Trophoblast cell (in vitro differentiated cells and primary cell): ENCODE measurements at regions not wholly inside any gene's neighbourhood (a gene's known extent, or its start where the extent isn't known, plus 50 kb on each side); places are given as distances from the start of the nearest gene placed in this dataset.

ENCODE experiments used
- DNase-seq, 2 donors: peaks; one replicate each; pipeline ENCODE4 v3.0.0-alpha.2; 2016
- H2AFZ ChIP-seq: 2 replicates; pipeline ENCODE4 v1.6.1; 2013; ENCODE audit warnings: low read length, moderate library complexity, mild to moderate bottlenecking; ENCODE audit not compliant: insufficient read depth, poor library complexity
- H2AK5ac ChIP-seq: 2 replicates; pipeline ENCODE4 v1.6.1; 2013; ENCODE audit warnings: mild to moderate bottlenecking, low read length
- H2BK120ac ChIP-seq: 2 replicates; pipeline ENCODE4 v1.6.1; 2013; ENCODE audit warnings: low read length, mild to moderate bottlenecking, moderate library complexity; ENCODE audit not compliant: insufficient read depth, poor library complexity
- H2BK12ac ChIP-seq: 2 replicates; pipeline ENCODE4 v1.6.1; 2013; ENCODE audit warnings: mild to moderate bottlenecking, low read length, moderate library complexity
- H2BK5ac ChIP-seq: 2 replicates; pipeline ENCODE4 v1.6.1; 2013; ENCODE audit warnings: low read length, low read depth, moderate library complexity, mild to moderate bottlenecking; ENCODE audit not compliant: poor library complexity
- H3K14ac ChIP-seq: 2 replicates; pipeline ENCODE4 v1.6.1; 2013; ENCODE audit warnings: mild to moderate bottlenecking, low read length
- H3K18ac ChIP-seq: 2 replicates; pipeline ENCODE4 v1.6.1; 2013; ENCODE audit warnings: mild to moderate bottlenecking, low read length
- H3K23ac ChIP-seq: 2 replicates; pipeline ENCODE4 v1.6.1; 2013; ENCODE audit warnings: low read length
- H3K27ac ChIP-seq: 2 replicates; pipeline ENCODE4 v1.5.1; 2013; ENCODE audit warnings: low read depth, mild to moderate bottlenecking, inconsistent platforms, low read length, moderate library complexity
- H3K27me3 ChIP-seq: 2 replicates; pipeline ENCODE4 v1.6.1; 2013; ENCODE audit warnings: inconsistent platforms, mild to moderate bottlenecking, low read length, moderate library complexity; ENCODE audit not compliant: insufficient read depth
- H3K36me3 ChIP-seq, 2 experiments: 1 replicate in 1 of 2; 2 replicates in 1 of 2; pipeline ENCODE4 v1.6.1; 2013; ENCODE audit warnings: low read length in 2 of 2, mild to moderate bottlenecking in 2 of 2, moderate library complexity in 1 of 2; ENCODE audit not compliant: insufficient read depth in 2 of 2, control insufficient read depth in 1 of 2
- H3K4ac ChIP-seq: 2 replicates; pipeline ENCODE4 v1.6.1; 2013; ENCODE audit warnings: low read depth, mild to moderate bottlenecking, low read length, moderate library complexity
- H3K4me1 ChIP-seq, 2 experiments: 1 replicate in 1 of 2; 2 replicates in 1 of 2; pipeline ENCODE4 v1.6.1; 2013; ENCODE audit warnings: low read length in 2 of 2, mild to moderate bottlenecking in 2 of 2, moderate library complexity in 1 of 2; ENCODE audit not compliant: insufficient read depth in 2 of 2, control insufficient read depth in 1 of 2
- H3K4me2 ChIP-seq: 2 replicates; pipeline ENCODE4 v1.6.1; 2013; ENCODE audit warnings: inconsistent platforms, mild to moderate bottlenecking, low read length, moderate library complexity
- H3K4me3 ChIP-seq: 2 replicates; pipeline ENCODE4 v1.5.1; 2013; ENCODE audit warnings: mild to moderate bottlenecking, low read depth, low read length, inconsistent platforms
- H3K79me1 ChIP-seq: one replicate; pipeline ENCODE4 v1.6.1; 2013; ENCODE audit warnings: low read length
- H3K79me2 ChIP-seq: 2 replicates; pipeline ENCODE4 v1.6.1; 2013; ENCODE audit warnings: low read length, mild to moderate bottlenecking; ENCODE audit not compliant: control insufficient read depth, insufficient read depth, poor library complexity
- H3K9ac ChIP-seq: 2 replicates; pipeline ENCODE4 v1.6.1; 2013; ENCODE audit warnings: mild to moderate bottlenecking, low read length
- H3K9me3 ChIP-seq: 2 replicates; pipeline ENCODE4 v1.6.1; 2013; ENCODE audit warnings: low read depth, mild to moderate bottlenecking, control low read depth, inconsistent platforms, low read length; ENCODE audit not compliant: insufficient read depth
- H4K12ac ChIP-seq: 2 replicates; pipeline ENCODE4 v1.6.1; 2013; ENCODE audit warnings: low read depth, mild to moderate bottlenecking, low read length, moderate library complexity
- H4K8ac ChIP-seq: 2 replicates; pipeline ENCODE4 v1.6.1; 2013; ENCODE audit warnings: low read depth, mild to moderate bottlenecking, low read length, moderate library complexity
- H4K91ac ChIP-seq: one replicate; pipeline ENCODE4 v1.6.1; 2013; ENCODE audit warnings: low read depth, mild to moderate bottlenecking, low read length, moderate library complexity
- WGBS: extraction: QIAGEN DNeasy Blood & Tissue Kit; methylation state at CpG from one replicate; pipeline ENCODE4 v1.1.7; 2013; ENCODE audit warnings: missing lambda C conversion rate; ENCODE audit not compliant: insufficient read length, insufficient coverage; ENCODE audit errors: extremely low coverage; 5-methylcytosine and 5-hydroxymethylcytosine counted together

GRCh38 chr3:67745296-67745695 lies 90.9 kb upstream of the SUCLG2 start:
- Histone ChIP-seq H3K4ac (no peak overlapping the region), H3K4me3 (no peak overlapping the region), H3K79me1 (no peaks in the 10 kb centered on the region), H3K36me3 (no peaks in the 10 kb centered on the region), H3K4me2 (no peak overlapping the region), H3K18ac (no peak overlapping the region), H4K91ac (no peak overlapping the region), H3K14ac (no peak overlapping the region), H2BK12ac (no peak overlapping the region), H3K79me2 (no peaks in the 10 kb centered on the region), H3K27me3 (no peaks in the 10 kb centered on the region), H4K8ac (no peak overlapping the region), H3K23ac (no peak overlapping the region), H2AFZ (no peak overlapping the region), H2BK5ac (no peak overlapping the region), H4K12ac (no peak overlapping the region), H2BK120ac (no peak overlapping the region), H3K9me3 (no peaks in the 10 kb centered on the region), H3K27ac (no peak overlapping the region), H2AK5ac (no peak overlapping the region), H3K9ac (no peak overlapping the region), H3K4me1 (no peaks in the 10 kb centered on the region)
- WGBS: no CpG with 5 or more reads among the region's 1 CpG
- DNase-seq: no peak

- H4K91ac ChIP-seq: no peak overlapping the region
- H3K27ac ChIP-seq: no peak overlapping the region
- no peak overlapping the region for H2BK12ac ChIP-seq
- H3K18ac ChIP-seq: no peak overlapping the region
- H3K9me3 ChIP-seq: no peaks in the 10 kb centered on the region
- no peaks in the 10 kb centered on the region for H3K79me1 ChIP-seq
- H3K23ac ChIP-seq: no peak overlapping the region
- H3K4me2 ChIP-seq: no peak overlapping the region
- H2AFZ ChIP-seq: no peak overlapping the region
- H3K4me3 ChIP-seq: no peak overlapping the region
- H3K4me1 ChIP-seq: no peaks in the 10 kb centered on the region
- no peak overlapping the region for H4K12ac ChIP-seq
- no peak overlapping the region for H4K8ac ChIP-seq
- H3K36me3 ChIP-seq: no peaks in the 10 kb centered on the region
- no peak overlapping the region for H2AK5ac ChIP-seq
- no peak overlapping the region for H2BK120ac ChIP-seq
- H2BK5ac ChIP-seq: no peak overlapping the region
- no peaks in the 10 kb centered on the region for H3K27me3 ChIP-seq
- no peak overlapping the region for H3K14ac ChIP-seq
- H3K4ac ChIP-seq: no peak overlapping the region
- no peaks in the 10 kb centered on the region for H3K79me2 ChIP-seq
- no peak for DNase-seq
- no peak overlapping the region for H3K9ac ChIP-seq
These were observed 90.3 kb upstream of the SUCLG2 start for GRCh38 chr3:67744699-67745098.

GRCh38 chr3:67739851-67740250 lies 85.4 kb upstream of the SUCLG2 start:
- H3K27ac ChIP-seq: no peak overlapping the region
- H3K18ac ChIP-seq: no peak overlapping the region
- H3K4me2 ChIP-seq: no peak overlapping the region
- H2BK5ac ChIP-seq: no peak overlapping the region
- no peak overlapping the region for H3K4me3 ChIP-seq
- H3K79me2 ChIP-seq: no peaks in the 10 kb centered on the region
- no peaks in the 10 kb centered on the region for H3K4me1 ChIP-seq
- no peak overlapping the region for H2BK12ac ChIP-seq
- H2BK120ac ChIP-seq: no peak overlapping the region
- H2AFZ ChIP-seq: no peak overlapping the region
- H4K12ac ChIP-seq: no peak overlapping the region
- no peak overlapping the region for H3K23ac ChIP-seq
- H3K4ac ChIP-seq: no peak overlapping the region
- no peaks in the 10 kb centered on the region for H3K9me3 ChIP-seq
- no peaks in the 10 kb centered on the region for H3K27me3 ChIP-seq
- no peak overlapping the region for H3K14ac ChIP-seq
- no peak overlapping the region for H3K9ac ChIP-seq
- no peaks in the 10 kb centered on the region for H3K79me1 ChIP-seq
- no peaks in the 10 kb centered on the region for H3K36me3 ChIP-seq
- H2AK5ac ChIP-seq: no peak overlapping the region
- DNase-seq: no peak
- H4K8ac ChIP-seq: no peak overlapping the region
- H4K91ac ChIP-seq: no peak overlapping the region

- Histone ChIP-seq H3K4ac (no peak overlapping the region), H3K4me3 (no peak overlapping the region), H3K4me2 (no peak overlapping the region), H3K18ac (no peak overlapping the region), H4K12ac (no peak overlapping the region), H3K14ac (no peak overlapping the region), H4K91ac (no peak overlapping the region), H3K9me3 (no peaks in the 10 kb centered on the region), H2BK5ac (no peak overlapping the region), H3K79me1 (no peaks in the 10 kb centered on the region), H3K27ac (no peak overlapping the region), H2BK120ac (no peak overlapping the region), H3K9ac (peak overlapping the region; percentile 63), H3K23ac (no peak overlapping the region), H3K36me3 (no peaks in the 10 kb centered on the region), H3K27me3 (no peaks in the 10 kb centered on the region), H2BK12ac (no peak overlapping the region), H3K79me2 (no peaks in the 10 kb centered on the region), H4K8ac (no peak overlapping the region), H2AFZ (no peak overlapping the region), H3K4me1 (no peaks in the 10 kb centered on the region), H2AK5ac (no peak overlapping the region)
- peak; percentile 57 to 68 for DNase-seq
- WGBS: no CpG with 5 or more reads among the region's 9 CpGs
These were observed 83.8 kb upstream of the SUCLG2 start for GRCh38 chr3:67737906-67738865.
